OCI-LY1 (cell line): ENCODE measurements at regions not wholly inside any gene's neighbourhood (a gene's known extent, or its start where the extent isn't known, plus 50 kb on each side); places are given as distances from the start of the nearest gene placed in this dataset.

Source experiments
- H2AFZ ChIP-seq: fragments of 200-600 bp; sonication (generic), shearing (Covaris generic); 2 replicates; pipeline ENCODE4 v1.6.0; 2014; ENCODE audit warnings: antibody characterized with exemption, mild to moderate bottlenecking, low read length
- H3F3A ChIP-seq: fragments of 200-600 bp; sonication (generic), shearing (Covaris generic); 2 replicates; pipeline ENCODE4 v1.6.0; 2014; ENCODE audit warnings: mild to moderate bottlenecking, antibody characterized with exemption, low read length, moderate library complexity; ENCODE audit not compliant: insufficient read depth
- H3K27ac ChIP-seq: fragments of 200-600 bp; sonication (generic); 2 replicates; pipeline ENCODE4 v1.5.1; 2014; ENCODE audit warnings: low read length, mixed run types, mild to moderate bottlenecking, low read depth; ENCODE audit not compliant: poor library complexity, severe bottlenecking
- H3K27me3 ChIP-seq: fragments of 200-600 bp; sonication (generic); 2 replicates; pipeline ENCODE4 v1.6.0; 2014; ENCODE audit warnings: antibody characterized with exemption, mild to moderate bottlenecking, low read length, moderate library complexity; ENCODE audit not compliant: insufficient read depth
- H3K36me3 ChIP-seq: fragments of 200-600 bp; sonication (generic); 2 replicates; pipeline ENCODE4 v1.6.1; 2014; ENCODE audit warnings: mild to moderate bottlenecking, antibody characterized with exemption, low read length, moderate library complexity, mixed read lengths; ENCODE audit not compliant: insufficient read depth
- H3K4me1 ChIP-seq: fragments of 200-600 bp; sonication (generic); 2 replicates; pipeline ENCODE4 v1.5.1; 2014; ENCODE audit warnings: mild to moderate bottlenecking, low read length, moderate library complexity; ENCODE audit not compliant: insufficient read depth, severe bottlenecking
- H3K4me2 ChIP-seq: fragments of 200-600 bp; sonication (generic), shearing (Covaris generic); 2 replicates; pipeline ENCODE4 v1.6.1; 2014; ENCODE audit warnings: low read length
- H3K4me3 ChIP-seq: fragments of 200-600 bp; sonication (generic); 2 replicates; pipeline ENCODE4 v1.5.1; 2014; ENCODE audit warnings: low read length, low read depth, mild to moderate bottlenecking, mixed read lengths; ENCODE audit not compliant: poor library complexity, severe bottlenecking
- H3K79me2 ChIP-seq: fragments of 200-600 bp; shearing (Covaris generic); 2 replicates; pipeline ENCODE4 v1.6.1; 2016; ENCODE audit warnings: mixed run types, low read length, mixed read lengths; ENCODE audit not compliant: insufficient read depth
- H3K9ac ChIP-seq: fragments of 200-600 bp; sonication (generic), shearing (Covaris generic); 2 replicates; pipeline ENCODE4 v1.6.1; 2014; ENCODE audit warnings: mild to moderate bottlenecking, low read length, mixed read lengths
- H3K9me2 ChIP-seq: fragments of 200-600 bp; sonication (generic), shearing (Covaris generic); 2 replicates; pipeline ENCODE4 v1.6.1; 2014; ENCODE audit warnings: low read depth, mild to moderate bottlenecking, low read length, mixed read lengths
- H3K9me3 ChIP-seq: fragments of 200-600 bp; shearing (Covaris generic); 2 replicates; pipeline ENCODE4 v1.6.1; 2014; ENCODE audit warnings: low read length, mixed read lengths
- H4K20me1 ChIP-seq: fragments of 200-600 bp; sonication (generic), shearing (Covaris generic); 2 replicates; pipeline ENCODE4 v1.6.0; 2016; ENCODE audit warnings: mild to moderate bottlenecking, low read length; ENCODE audit not compliant: insufficient read depth
- EZH2 ChIP-seq: fragments of 200-600 bp; sonication (generic), shearing (Covaris generic); IDR thresholded peaks from 2 replicates; pipeline ENCODE4 v1.8.0; 2017; ENCODE audit warnings: borderline replicate concordance, mixed run types, mild to moderate bottlenecking, antibody characterized with exemption, low read length, moderate library complexity, mixed read lengths
- TF ChIP-seq, protein P1 (sequence below): fragments of 200-600 bp; sonication (generic), shearing (Covaris generic); IDR thresholded peaks from 2 replicates; pipeline ENCODE4 v1.5.1; 2017; ENCODE audit warnings: mild to moderate bottlenecking, antibody characterized with exemption, low read length, moderate library complexity, mixed read lengths

DNA sequence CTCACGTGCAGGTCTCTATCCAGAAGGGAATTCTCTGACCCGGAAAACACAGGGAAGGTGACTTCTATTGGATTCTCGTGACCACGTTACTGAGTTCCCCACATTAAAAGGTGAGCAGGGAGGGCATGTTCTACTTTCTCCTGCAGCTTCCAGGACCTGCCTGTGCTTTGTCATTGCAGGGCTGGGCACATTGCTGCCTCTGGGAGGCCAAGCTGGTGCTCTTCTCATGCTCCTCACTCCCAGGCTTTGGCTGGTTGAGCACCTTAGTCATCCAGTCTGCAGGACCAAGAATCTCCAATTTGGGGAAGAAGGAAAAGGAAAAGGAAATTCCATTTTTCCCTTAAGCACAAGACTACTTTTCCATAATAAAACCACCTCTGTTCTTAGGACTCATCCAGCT is 86.5 kb upstream of the TMEM72 start:
- Histone ChIP-seq H4K20me1 (no peaks in the 10 kb centered on the region), H3F3A (no peaks in the 10 kb centered on the region), H3K4me2 (no peak overlapping the region), H3K9ac (no peak overlapping the region), H3K9me3 (no peaks in the 10 kb centered on the region), H3K79me2 (no peaks in the 10 kb centered on the region), H3K4me3 (no peak overlapping the region), H3K27me3 (no peaks in the 10 kb centered on the region), H3K27ac (no peak overlapping the region), H3K9me2 (no peaks in the 10 kb centered on the region), H3K4me1 (no peaks in the 10 kb centered on the region), H2AFZ (no peak overlapping the region), H3K36me3 (no peaks in the 10 kb centered on the region)
- no peak for TF ChIP-seq EZH2
- TF ChIP-seq, protein P1, sequence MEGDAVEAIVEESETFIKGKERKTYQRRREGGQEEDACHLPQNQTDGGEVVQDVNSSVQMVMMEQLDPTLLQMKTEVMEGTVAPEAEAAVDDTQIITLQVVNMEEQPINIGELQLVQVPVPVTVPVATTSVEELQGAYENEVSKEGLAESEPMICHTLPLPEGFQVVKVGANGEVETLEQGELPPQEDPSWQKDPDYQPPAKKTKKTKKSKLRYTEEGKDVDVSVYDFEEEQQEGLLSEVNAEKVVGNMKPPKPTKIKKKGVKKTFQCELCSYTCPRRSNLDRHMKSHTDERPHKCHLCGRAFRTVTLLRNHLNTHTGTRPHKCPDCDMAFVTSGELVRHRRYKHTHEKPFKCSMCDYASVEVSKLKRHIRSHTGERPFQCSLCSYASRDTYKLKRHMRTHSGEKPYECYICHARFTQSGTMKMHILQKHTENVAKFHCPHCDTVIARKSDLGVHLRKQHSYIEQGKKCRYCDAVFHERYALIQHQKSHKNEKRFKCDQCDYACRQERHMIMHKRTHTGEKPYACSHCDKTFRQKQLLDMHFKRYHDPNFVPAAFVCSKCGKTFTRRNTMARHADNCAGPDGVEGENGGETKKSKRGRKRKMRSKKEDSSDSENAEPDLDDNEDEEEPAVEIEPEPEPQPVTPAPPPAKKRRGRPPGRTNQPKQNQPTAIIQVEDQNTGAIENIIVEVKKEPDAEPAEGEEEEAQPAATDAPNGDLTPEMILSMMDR, result no peak

DNA sequence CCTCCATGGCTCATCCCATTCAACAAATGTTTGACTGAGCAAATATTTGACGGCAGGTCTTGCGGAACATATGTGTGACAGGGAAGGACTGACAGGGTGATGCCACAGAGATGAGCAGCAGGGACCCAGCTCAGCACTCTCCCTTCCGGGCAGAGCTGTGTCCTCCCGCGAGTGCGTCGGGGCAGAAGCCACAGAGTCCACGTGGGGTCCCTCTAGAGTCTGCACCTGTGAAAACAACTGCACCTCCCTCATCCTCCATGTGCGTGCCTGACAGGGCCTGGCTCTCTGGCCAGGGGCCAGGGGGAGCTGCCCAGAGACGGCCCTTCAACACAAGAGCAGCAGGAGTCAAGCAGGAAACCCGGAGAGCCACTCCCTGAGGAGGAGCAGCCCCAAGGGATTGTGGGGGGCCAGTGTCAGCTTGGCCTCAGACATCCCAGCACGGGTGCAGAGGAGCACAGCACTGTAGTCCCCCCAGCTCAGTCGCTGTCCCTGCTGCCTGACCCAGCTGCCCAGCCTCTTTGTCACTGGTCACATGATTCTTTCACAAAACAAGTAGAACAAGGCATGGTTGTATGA is 83.6 kb upstream of the TMEM72 start:
- TF ChIP-seq EZH2, result no peak
- TF ChIP-seq, protein P1, result no peak
- Histone ChIP-seq H3K4me1 (no peaks in the 10 kb centered on the region), H3K4me2 (no peak overlapping the region)

DNA sequence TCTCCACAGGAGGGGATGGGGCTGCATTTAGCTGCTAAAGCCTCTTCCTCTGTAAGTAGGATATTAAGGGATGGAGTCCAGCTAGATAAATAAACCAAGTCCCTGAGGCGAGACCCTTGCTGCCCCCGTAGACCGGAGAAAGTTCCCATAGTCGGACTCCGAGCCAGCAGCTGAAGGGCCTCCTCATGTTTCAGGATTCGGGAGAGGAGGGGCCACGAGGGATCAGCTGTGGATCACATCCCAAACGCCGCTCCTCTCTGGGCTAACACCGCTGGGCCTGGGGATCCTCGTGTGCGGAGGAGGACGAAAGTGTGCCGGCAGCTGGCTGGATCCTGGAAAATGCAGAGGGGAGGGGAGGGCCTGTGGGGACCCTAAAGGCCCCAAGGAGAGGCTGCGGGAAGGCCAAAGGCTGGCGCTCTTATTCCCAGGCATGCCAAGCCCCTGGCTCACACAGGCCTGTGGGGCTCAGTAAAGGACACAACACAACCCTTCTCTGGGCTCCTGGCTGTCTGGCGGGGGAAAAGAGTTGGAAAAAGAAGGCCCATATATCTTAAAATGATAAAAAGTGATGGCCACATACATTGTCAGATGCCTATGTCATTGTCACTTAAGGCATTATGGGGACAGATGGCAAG is 82.5 kb upstream of the TMEM72 start:
- Histone ChIP-seq H2AFZ (no peak overlapping the region), H3K4me1 (no peaks in the 10 kb centered on the region), H4K20me1 (no peaks in the 10 kb centered on the region), H3F3A (no peaks in the 10 kb centered on the region), H3K4me3 (no peak overlapping the region), H3K9me2 (no peaks in the 10 kb centered on the region), H3K9me3 (no peaks in the 10 kb centered on the region), H3K9ac (no peak overlapping the region), H3K27me3 (no peaks in the 10 kb centered on the region), H3K4me2 (no peak overlapping the region), H3K27ac (no peak overlapping the region), H3K79me2 (no peaks in the 10 kb centered on the region), H3K36me3 (no peaks in the 10 kb centered on the region)
- TF ChIP-seq EZH2, result no peak
- TF ChIP-seq, protein P1, result no peak

More for the DNA sequence above, 83.6 kb upstream of the TMEM72 start:
- no peaks in the 10 kb centered on the region for H3K9me2 ChIP-seq
- no peak overlapping the region for H3K27ac ChIP-seq
- H3K4me3 ChIP-seq, result no peak overlapping the region
- no peaks in the 10 kb centered on the region for H3K9me3 ChIP-seq
- H4K20me1 ChIP-seq, result no peaks in the 10 kb centered on the region
- no peak overlapping the region for H2AFZ ChIP-seq
- no peak overlapping the region for H3K9ac ChIP-seq
- H3K36me3 ChIP-seq, result no peaks in the 10 kb centered on the region
- H3K27me3 ChIP-seq, result no peaks in the 10 kb centered on the region
- no peaks in the 10 kb centered on the region for H3K79me2 ChIP-seq
- H3F3A ChIP-seq, result no peaks in the 10 kb centered on the region
